ENCODE measurements at regions not wholly inside any gene's neighbourhood (a gene's known extent, or its start where the extent isn't known, plus 50 kb on each side); places are given as distances from the start of the nearest gene placed in this dataset.

DNA sequence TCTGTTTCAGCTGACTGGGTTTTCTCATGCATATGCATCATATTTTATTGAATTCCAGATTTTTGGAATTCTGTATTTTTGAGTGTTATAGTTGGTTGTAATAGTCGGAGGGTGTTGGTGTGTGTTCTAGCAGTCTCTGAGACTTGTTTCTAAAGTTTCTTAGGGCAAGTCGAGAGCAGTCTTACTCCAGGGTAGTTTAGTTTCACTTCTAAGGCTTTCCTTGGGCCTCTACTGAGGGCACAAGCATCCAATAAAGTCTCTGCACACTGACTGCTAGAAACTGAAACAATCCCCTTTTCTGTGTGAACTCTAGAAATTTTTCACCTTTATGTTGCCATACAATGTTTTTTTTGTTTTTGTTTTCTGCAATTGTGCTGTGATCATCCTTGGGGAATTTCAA is 663.7 kb upstream of the LRATD1 start:
- no peak overlapping the region for H3K4me3 ChIP-seq (ENCODE audit: low read depth, low read length)
- H3K27me3 ChIP-seq (ENCODE audit: control insufficient read depth, insufficient read depth, low read length) = no peaks in the 10 kb centered on the region
- no peak for DNase-seq (ENCODE audit: low read depth)
- no peaks in the 10 kb centered on the region for H3K36me3 ChIP-seq (ENCODE audit: control insufficient read depth, insufficient read depth, low read length)
- TF ChIP-seq, protein P1, sequence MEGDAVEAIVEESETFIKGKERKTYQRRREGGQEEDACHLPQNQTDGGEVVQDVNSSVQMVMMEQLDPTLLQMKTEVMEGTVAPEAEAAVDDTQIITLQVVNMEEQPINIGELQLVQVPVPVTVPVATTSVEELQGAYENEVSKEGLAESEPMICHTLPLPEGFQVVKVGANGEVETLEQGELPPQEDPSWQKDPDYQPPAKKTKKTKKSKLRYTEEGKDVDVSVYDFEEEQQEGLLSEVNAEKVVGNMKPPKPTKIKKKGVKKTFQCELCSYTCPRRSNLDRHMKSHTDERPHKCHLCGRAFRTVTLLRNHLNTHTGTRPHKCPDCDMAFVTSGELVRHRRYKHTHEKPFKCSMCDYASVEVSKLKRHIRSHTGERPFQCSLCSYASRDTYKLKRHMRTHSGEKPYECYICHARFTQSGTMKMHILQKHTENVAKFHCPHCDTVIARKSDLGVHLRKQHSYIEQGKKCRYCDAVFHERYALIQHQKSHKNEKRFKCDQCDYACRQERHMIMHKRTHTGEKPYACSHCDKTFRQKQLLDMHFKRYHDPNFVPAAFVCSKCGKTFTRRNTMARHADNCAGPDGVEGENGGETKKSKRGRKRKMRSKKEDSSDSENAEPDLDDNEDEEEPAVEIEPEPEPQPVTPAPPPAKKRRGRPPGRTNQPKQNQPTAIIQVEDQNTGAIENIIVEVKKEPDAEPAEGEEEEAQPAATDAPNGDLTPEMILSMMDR (IDR thresholded peaks at IDR 0.05; ENCODE audit: insufficient read depth, low read length, poor library complexity, severe bottlenecking) = no peak

DNA sequence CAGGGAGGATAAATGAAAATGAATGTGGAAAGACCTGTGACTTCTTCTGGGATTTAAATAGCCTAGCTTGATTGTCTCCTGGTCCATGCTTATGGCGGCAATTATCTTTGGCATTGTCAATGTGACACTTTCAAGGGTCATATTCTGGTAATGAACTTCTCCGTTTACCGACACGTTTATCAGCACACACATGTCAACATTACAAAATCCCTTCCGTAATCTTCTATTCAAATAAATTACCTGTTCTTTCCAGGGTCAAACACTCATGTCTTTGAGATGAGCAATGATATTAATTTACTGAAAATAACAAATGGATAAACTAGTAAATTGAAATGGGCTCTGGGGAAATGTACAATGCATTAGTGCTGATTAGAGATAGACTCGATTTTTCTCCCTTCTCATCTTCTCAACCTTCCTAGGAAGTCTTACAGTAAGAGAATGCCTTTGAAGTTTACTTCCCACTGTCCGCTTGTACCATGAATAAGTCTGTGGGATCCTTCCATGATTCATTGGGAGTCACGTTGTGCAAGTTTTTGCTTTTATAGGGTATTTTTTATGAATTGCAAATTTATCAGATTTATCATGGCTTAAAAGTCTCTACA is 646.3 kb upstream of the LRATD1 start:
- TF ChIP-seq, protein P1 (IDR thresholded peaks at IDR 0.05; ENCODE audit: insufficient read depth, low read length, poor library complexity, severe bottlenecking) = no peak
- Histone ChIP-seq H3K4me3 (ENCODE audit: low read depth, low read length) (no peak overlapping the region), H3K27me3 (ENCODE audit: control insufficient read depth, insufficient read depth, low read length) (no peaks in the 10 kb centered on the region), H3K36me3 (ENCODE audit: control insufficient read depth, insufficient read depth, low read length) (no peaks in the 10 kb centered on the region)
- no peak for DNase-seq (ENCODE audit: low read depth)

DNA sequence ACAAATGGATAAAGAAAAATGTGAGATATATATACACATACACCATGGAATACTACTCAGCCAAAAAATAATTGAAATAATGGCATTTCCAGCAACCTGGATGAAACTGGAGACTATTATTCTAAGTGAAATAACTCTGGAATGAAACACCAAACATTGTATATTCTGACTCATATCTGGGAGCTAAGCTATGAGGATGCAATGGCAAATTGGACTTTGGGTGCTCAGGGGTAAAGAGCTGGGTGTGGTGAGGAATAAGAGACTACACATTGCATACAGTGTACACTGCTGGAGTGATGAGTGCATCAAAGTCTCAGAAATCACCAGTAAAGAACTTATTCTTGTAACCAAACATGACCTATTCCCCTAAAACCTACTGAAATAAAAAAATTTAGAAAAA is 636.0 kb upstream of the LRATD1 start:
- no peaks in the 10 kb centered on the region for H3K36me3 ChIP-seq (ENCODE audit: control insufficient read depth, insufficient read depth, low read length)
- no peak overlapping the region for H3K4me3 ChIP-seq (ENCODE audit: low read depth, low read length)
- H3K27me3 ChIP-seq (ENCODE audit: control insufficient read depth, insufficient read depth, low read length) = no peaks in the 10 kb centered on the region
- DNase-seq (ENCODE audit: low read depth) = no peak
- TF ChIP-seq, protein P1 (IDR thresholded peaks at IDR 0.05; ENCODE audit: insufficient read depth, low read length, poor library complexity, severe bottlenecking) = no peak

GRCh38 chr2:14011190-14011589 is 621.3 kb upstream of the LRATD1 start:
- TF ChIP-seq, protein P1 (IDR thresholded peaks at IDR 0.05; ENCODE audit: insufficient read depth, low read length, poor library complexity, severe bottlenecking) = no peak
- Histone ChIP-seq H3K36me3 (ENCODE audit: control insufficient read depth, insufficient read depth, low read length) (no peaks in the 10 kb centered on the region), H3K27me3 (ENCODE audit: control insufficient read depth, insufficient read depth, low read length) (no peaks in the 10 kb centered on the region), H3K4me3 (ENCODE audit: low read depth, low read length) (no peak overlapping the region)
- no peak for DNase-seq (ENCODE audit: low read depth)

DNA sequence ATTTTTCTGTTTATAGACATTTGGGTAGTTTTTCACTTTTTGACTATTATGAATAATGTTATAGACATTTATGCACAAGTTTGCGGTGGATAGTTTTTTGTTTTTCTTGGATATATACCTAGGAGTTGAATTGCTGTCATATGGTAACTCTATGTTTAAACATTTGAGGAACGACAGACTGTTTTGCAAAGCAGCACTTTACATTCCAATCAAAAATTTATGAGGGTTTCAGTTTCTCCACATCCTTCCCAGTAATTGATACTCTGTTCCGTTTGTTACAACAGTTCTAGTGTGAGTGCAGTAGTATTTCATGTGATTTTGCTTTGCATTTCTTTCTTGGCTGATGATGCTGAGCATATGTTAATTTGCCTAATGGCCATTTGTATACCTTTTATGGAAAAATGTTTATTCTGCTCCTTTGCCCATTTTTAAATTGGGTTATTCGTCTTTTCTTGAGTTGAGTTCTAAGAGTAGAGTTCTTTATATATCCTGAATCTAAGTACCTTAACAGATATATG is 617.3 kb upstream of the LRATD1 start:
- DNase-seq (ENCODE audit: low read depth) = no peak
- Histone ChIP-seq H3K4me3 (ENCODE audit: low read depth, low read length) (no peak overlapping the region), H3K27me3 (ENCODE audit: control insufficient read depth, insufficient read depth, low read length) (no peaks in the 10 kb centered on the region), H3K36me3 (ENCODE audit: control insufficient read depth, insufficient read depth, low read length) (no peaks in the 10 kb centered on the region)
- TF ChIP-seq, protein P1 (IDR thresholded peaks at IDR 0.05; ENCODE audit: insufficient read depth, low read length, poor library complexity, severe bottlenecking) = no peak

Measured in kidney epithelial cell (primary cell).